ENCODE measurements at regions not wholly inside any gene's neighbourhood (a gene's known extent, or its start where the extent isn't known, plus 50 kb on each side); places are given as distances from the start of the nearest gene placed in this dataset.
"Not testable (repeated sequence)": the region's sequence is repeated elsewhere in the genome, so short reads cannot be mapped to it uniquely, and the experiment has no call there.

DNA sequence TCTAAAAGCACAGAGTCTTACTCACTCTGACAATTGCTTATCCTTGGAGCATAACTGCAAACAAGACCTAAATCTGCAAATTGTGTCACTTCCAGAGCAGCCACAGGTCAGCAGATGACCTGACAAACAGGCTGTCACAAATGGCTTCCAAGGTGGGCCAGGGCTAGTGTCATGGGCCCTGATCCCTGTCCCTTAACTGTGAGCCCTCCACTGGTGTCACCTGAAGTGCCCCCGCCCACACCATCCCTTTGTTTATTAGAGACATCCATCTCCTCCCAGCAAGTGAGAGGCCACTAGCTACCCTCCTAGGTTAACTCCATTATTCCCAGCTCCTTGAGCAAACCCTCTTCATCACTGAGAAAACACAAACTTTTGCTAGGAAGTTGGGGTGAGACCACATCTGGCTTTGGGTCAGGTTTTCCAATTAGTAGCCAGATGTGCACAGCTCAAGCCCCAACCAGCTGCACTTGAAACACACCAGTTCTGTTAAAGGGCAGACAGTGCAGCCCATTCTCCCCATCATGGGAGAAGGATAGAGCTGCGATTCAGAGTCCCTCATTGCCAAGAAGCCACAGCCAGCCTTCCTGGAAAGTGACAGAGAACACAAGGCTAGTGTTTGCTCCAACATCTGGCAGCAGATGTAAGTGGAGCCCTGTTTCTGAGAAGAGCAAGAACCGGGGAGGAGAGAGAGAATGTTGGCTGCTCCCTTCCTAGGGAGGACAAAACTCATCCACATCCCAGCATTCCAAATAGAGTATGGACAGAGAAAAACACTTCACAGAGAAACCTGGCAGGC is 75.7 kb upstream of the NANOS1 start:
- no peak for DNase-seq

DNA sequence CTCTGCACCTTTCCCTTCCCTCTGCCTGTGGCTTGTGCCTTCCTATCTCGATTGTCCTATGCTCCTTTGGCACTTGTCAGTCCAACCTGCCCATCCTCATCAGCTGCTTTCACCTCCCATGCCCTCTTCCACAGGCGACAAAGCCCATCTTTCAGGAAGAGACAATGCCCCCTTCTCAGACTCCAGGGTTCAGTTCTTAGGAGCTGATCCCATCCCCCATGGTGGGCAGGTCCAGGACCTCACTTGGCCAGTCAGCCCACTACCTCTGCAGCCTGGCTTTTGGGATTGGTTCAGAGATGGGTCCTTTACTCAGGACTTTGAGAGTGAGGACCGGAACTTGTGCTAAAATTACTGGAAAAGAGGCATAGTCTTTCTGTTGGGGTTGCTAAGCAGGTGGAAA is 74.0 kb upstream of the NANOS1 start:
- no peak for DNase-seq

DNA sequence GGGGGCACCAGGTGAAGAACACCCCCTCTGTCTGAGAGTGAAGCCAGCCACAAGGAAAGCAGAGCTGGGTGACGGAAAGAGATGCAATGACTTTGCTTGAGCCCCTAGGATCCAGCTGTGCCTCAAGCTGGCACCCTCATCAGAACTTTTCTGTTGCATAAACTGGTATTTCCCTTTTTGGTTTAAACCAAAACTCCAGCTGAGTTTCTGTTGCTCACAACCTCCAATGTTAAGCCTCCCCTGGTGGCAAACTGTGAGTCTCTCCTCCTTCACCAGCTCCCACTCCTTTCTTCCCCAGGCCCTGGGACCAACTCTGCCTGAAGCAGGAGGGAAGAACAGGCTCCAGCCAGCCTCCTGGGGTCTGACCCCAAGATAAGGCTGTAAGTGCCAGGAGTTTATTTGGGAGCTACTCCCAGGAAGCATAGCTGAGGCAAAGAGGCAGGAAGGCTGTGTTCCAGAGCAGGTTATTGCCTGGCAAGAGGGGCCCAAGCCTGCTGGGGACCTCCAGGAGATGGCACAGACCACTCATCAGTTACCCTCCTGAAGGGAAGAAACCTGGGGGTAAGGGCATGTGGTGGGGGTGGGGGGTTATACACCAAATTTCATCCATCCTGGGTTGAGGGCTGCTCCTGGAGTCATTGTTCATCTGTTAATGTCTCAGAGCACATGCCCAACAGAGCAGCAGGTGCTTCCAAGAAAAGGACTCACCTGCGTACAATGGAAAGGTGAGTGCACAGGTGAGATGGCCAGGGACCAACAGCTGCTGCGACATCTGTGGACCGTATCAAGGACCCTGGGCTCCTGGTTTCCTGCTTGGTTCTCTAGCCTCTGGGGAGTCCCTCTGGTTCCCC is 73.3 kb upstream of the NANOS1 start:
- no peak for DNase-seq

DNA sequence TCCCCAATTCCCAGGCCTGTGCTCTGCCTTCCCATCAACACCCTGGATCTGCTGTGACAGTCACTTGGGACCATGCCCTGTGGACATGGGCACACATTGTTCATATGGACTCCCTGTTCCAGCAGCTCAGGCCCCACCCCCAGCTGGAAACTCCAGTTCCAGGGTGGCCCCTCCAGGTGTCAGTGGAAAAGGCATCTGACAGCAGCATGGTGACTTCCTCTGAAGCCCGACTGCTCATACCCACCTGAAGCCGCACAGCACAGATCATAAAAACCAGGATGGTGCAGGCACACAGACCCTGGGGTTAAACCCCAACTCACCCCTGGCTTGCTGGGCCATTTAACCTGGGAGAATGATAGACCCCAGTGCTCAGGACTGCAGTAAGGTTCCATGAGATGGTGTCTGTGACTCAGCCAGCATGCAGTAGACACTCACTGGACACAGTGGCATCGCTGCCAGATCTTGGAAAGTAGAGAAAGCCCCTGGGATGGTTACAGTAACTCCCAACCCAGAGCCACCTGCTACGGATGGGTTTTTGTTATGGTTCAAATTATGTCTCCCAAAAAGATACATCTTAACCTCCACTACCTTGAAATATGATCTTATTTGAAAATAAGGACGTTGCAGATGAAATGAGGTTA is 72.6 kb upstream of the NANOS1 start:
- DNase-seq, result no peak

DNA sequence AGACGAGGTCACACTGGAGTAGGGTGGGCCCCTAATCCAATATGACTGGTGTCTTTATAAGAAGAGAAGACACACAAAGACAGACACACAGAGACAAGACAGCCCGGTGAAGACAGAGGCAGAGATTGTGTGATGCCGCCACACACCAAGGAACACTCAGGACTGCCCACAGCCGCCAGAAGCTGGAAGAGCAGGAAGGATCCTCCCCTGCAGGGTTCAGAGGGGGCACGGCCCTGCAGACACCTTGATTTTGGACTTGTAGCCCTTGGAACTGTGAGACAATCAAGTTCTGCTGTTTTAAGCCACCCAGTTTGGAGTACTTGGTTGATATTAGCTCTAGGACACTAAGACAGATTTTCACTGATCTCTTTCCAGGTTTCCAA is 72.1 kb upstream of the NANOS1 start:
- DNase-seq, result no peak

DNA sequence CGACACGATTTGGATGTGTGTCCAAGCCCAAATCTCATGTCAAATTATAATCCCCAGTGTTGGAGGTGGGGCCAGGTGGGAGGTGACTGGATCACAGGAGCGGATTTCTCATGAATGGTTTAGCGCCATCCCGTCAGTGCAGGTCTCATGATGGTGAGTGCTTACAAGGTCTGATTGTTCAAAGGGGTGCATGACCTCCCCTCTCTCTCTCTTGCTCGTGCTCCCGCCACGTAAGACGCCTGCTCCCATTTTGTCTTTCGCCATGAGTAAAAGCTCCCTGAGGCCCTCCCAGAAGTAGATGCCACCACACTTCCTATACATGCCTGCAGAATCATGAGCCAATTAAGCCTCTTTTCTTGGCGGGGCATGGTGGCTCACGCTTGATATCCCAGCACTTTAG is 71.5 kb upstream of the NANOS1 start:
- DNase-seq, result no peak

DNA sequence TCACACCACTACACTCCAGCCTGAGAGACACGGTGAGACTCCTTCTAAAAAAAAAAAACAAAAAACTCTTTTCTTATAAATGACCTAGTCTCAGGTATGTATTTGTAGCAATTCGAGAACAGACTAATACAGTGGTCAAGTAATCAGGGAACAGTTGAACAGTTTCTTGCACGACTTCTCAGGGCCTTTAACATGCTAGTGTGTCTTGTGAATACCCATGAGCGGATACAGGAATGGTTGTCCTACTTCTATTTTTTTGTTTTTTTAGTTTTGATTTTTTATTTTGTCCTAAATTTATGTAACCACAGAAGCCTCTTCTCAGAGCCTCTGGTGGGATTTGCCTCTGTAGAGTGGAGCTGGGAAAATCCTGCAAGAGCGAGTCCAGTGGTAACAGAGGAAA is 71.0 kb upstream of the NANOS1 start:
- DNase-seq, result no peak

DNA sequence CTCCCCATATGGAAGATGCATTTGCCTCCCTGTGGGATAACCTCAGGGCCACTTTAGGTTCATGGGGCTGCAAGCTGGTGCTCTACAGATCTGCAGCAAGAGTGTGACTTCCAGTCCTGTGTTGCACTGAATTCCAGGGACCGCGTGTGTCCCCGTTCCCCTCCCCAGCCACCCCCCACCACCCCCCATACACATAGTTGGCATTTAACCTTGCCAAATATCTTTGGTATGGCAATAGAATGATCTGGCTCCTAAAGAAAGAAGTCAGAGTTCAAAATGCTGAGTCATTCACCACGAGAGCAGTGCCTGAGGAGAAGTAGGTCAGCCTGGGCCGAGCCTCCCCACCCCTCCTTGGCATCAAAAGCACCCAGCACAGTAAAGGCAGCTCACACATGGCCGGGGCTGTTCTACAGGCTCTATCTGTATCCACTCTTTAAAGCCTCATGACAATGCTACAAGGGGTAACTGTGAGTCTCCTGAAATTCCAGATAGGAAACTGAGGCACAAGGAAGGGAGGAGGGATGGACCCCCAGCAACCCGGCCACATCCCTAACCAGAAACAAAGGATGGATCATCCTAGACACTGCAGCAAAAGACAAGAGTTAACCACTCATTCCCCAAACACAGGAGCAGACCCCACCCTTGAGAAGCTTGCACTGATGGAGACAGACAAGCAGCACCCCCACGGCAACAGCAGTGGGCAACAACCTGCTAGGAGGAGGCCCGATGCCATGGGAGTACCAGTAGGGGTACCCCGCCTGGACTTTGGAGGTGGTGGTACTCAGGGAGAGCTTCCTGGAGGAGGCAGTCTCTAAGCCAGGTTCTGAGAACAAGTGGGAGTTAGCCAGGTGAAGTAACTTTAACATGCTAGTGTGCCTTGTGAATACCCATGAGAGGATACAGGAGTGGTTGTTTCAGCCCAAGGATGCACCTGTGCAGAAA is 70.3 kb upstream of the NANOS1 start:
- DNase-seq, result peak; percentile 66

DNA sequence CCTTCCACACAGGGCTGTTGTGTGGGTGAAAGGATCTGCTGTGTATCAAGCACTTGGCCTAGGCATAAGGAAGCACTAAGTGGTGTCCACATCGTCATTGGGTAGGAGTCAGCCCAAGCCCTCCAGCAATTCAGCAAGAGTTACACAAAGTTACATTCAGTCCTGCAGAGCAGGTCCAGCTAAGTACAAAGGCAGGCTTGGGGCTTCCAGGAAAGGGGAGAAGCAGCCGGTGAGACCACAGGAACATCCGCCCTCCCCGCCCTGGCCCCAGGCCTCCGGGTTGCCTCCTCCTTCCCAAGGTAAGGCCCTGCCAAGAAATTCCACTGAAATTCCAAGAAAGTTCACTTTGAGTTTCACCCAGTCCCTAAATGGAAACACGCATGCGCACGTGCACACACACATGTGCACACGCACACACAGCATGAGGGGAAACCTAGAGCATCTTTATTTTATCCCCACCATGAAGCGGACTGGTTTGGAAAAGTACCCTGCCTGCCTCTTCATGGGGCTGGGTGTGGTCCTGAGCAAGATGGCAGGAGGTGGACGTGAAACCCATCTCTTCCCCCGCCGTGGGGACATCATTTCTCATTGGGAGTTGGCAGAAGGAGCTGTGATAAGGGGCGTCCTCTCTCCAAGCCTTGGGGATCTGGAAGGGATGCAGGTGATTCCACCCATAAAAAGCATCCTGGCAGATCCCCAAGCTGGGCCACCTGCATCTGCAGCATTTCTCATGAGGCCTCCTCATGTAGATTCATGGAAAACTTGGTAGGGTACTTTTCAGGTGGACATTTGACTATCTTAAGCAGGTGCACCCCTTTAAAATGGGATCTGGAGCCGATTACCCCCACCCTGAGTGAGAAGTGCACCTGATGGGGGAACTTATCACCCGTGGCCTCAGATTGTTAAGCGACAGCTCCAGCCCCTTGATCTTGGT is 69.1 kb upstream of the NANOS1 start:
- DNase-seq, result no peak

DNA sequence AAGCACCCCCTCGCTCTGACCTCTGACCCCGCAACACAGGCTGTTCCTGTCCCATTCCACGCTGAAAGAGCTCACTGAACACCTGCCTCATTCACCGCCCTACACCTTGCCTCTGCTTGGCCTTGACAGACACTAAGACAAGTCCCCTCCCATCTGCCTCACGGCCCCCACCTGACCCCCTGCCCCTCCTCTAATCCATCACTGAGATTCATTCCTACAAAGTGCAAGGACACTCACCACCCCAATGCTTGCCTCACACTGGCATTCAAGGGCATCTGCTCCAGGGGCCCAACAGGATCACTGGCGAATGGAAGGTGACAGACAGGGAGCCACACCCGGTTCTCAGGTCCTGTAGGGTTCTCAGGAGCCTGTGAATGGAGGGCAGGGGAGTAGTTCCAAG is 68.1 kb upstream of the NANOS1 start:
- no peak for DNase-seq

DNA sequence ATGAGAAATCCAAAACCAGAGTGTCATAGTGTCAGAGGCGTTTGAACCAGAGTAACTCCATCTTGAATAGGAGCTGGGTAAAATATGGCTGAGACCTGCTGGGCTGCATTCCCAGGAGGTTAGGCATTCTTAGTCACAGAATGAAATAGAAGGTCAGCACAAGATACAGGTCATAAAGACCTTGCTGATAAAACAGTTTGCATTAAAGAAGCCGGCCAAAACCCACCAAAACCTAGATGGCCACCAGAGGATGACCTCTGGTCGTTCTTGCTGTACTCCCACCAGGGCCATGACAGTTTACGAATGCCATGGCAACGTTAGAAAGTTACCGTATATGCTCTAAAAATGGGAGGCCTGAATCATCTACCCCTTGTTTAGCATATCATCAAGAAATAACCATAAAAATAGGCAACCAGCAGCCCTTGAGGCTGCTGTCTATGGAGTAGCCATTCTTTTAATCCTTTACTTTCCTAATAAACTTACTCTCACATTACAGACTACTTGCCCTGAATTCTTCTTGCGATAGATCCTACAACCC is 67.1 kb upstream of the NANOS1 start:
- not testable (repeated sequence) for DNase-seq

DNA sequence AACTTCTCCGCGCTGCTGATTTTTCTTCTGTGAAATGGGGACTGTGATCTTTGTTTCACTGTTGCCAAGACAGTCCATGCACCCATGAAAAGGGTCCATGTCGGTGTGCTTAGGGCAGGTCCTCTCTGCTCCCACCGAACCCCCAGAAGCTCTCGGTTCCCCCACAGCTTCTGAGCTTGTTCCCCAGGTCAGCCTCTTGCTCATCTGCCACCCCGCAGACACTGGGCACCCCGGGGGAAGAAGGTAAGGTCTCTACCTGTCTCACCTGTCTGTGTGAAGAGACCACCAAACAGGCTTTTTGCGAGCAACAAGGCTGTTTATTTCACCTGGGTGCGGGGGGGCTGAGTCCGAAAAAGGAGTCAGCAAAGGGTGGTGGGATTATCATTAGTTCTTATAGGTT is 66.2 kb upstream of the NANOS1 start:
- no peak for DNase-seq

DNA sequence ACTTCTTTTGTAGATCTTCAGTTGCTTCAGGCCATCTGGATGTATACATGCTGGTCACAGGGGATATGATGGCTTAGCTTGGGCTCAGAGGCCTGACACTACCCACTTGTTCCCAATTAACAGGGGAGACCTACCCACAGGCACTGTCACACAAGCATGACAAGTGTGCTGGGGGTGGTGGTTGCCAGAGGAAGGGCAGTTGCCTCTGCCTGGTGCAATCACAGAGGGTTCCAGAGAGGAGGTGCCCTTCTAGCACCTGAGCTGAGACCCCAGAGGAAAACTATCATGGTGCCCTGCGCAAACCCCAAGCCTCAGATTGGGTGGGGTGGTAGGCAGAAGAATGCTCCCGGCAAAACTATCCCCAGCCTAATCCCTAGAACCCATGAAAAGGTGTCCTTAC is 65.6 kb upstream of the NANOS1 start:
- DNase-seq, result no peak

DNA sequence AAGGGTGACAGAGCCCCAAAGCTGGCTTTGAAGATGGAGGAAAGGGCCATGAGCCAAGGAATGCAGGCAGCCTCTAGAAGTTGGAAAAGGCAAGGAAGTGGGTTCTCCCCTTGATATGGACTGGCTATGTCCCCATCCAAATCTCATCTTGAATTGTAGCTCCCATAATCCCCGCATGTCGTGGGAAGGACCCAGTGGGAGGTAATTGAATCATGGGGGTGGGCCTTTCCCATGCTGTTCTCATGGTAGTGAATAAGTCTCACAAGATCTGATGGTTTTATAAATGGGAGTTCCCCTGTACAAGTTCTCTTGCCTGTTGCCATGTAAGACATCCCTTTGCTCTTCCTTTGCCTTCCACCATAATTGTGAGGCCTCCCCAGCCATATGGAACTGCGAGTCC is 65.0 kb upstream of the NANOS1 start:
- DNase-seq, result not testable (repeated sequence)

DNA sequence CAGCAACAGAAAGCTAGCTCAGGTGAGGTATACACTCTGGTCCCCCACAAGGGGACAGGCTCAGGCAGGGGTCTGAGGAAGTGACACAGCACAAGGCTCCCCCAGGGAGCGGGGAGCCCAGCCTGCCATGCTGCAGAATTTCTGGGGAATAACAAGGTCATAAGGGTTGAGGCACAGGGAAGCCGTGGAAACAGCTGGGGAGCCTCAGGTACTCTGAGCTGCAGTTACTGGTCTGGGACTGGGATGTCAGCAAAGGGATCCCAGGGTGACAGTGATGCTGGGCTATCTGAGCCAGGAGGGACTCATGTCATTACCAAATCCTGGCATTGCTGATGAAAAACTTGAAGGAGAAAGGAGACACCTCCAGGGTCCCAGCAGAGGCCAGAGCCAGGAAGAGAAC is 64.4 kb upstream of the NANOS1 start:
- DNase-seq, result no peak

DNA sequence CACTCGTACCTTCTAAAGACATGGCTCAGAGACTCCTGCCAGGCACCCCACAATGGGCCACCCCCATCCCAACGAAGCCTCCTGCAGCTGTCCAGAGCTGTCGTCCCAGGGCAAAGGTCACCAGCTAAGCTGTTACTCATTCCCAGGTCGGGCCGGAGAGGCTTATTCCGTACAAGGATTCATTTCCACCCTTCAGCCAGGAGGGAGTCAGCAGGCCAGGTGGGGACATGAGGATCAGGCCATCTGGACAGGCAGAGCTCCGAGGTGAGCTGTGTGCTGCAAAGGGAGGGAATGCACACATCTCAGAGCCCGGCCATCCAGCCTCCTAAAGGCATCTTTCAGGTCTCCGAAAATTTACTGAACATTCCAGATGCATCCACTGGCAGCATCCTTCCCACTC is 63.9 kb upstream of the NANOS1 start:
- no peak for DNase-seq

DNA sequence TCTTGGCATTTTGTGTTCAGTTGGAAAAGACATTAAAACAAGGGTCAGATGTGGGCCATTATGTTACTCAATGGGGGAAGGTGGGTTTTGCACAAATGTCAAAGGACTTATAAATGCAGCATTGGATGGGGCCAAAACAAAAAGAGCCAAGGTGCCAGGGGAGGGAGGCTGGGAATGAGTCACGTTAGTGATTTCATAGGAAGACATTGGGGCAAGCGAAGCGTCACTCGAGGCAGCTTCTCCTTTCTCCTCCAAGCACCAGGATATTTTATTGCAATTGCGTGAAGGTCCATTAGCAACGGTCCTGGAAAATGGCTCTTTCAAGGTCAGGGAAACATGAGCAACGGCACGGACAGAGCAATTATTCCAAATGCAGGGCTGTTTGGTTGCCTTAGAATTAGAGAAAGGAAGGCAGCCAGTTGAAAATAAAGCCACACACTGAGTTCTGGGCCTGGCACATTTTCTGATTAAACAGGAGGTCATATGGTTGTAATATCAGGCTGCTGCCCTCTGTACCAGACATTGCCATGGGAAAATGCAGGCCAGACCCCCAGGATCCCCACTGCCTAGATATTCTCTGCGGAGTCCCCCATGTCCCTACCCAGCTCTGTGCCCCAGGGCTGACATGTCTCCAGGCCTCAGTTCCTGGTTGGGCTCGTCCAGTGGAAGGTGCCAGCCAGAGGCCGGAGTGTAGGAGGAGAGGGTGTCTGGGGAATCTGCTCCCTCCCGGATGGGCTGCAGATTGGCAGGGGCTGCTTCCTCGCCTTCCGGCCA is 63.3 kb upstream of the NANOS1 start:
- DNase-seq, result no peak

DNA sequence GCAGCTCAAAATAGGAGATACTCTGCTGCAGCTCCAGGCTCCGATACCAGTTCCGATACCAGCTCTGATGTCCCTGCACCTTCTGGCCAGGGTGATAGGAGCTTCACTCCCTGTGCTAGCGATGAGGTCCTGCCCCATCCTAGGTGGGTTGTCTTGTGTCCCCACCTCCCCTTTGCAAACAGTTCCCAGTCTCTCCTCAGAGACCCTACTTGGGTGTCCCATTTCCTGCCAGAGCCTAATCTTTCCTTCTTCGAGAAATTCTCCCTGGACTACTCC is 62.7 kb upstream of the NANOS1 start:
- no peak for DNase-seq

DNA sequence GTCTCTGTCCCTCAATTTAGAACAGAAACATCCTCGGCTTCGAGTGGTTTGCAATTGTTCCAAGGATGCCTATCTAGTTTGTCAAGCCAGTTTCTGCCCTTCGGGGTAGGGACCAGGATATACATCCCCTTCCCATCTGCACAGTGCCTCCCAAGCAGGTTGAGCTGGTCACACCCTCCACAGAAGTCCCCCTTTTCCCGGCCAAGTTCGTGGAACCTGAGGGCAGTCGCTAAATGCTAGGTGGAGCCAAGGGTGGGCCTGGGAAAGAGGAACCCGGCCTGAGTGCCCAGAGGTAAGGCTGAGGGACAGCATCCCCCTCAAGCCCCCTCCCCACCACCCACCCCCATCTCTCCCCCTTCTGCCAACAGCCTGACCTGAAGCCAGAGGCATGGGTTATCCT is 62.4 kb upstream of the NANOS1 start:
- no peak for DNase-seq

DNA sequence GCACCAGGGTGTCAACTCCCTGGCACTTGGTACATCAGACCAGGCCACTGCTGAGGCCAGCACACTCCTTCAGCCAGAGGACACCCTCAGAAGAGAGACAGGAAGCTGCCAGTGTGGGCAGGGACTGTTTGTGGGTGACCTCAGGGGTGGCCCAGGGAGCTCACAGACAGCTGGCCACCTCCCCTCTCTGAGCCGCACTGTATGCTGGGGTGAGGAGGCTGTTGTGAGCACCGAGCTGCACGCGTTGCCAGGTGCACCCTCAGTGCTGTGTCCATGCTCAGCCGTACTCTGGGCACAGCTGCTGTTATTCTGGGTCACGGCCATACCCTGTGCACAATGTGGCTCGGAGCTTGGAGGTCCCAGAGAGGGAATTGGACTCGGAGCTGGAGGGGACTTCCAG is 61.5 kb upstream of the NANOS1 start:
- peak; percentile 88 for DNase-seq

DNA sequence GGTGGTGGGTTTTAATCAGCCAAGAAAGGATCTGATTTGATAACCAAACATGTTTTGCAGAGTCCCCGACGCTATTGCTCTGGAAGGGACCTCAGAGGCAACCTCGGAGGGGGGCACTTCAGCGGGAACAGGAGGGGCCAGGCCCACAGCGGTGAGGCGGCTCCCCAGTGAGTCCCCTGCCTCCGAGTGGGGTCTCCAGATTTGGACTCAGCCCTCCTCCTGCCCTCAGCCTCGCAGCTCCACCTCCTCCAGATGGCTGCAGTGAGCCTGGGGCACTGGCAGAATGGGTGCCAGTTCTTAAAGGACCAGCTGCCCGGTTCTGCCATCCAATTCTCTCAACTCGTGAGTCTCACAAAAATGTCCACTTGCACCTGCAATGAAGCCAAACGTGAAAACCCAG is 61.0 kb upstream of the NANOS1 start:
- DNase-seq, result peak; percentile 51

Measured in RPMI8226 (cell line).